Stromal cell of bone marrow (primary cell): ENCODE measurements at regions not wholly inside any gene's neighbourhood (a gene's known extent, or its start where the extent isn't known, plus 50 kb on each side); places are given as distances from the start of the nearest gene placed in this dataset.
A peak's percentile ranks its signal among the peaks of the same experiment; 100 is the strongest.

ENCODE experiments used
- DNase-seq: peaks from one replicate; pipeline ENCODE4 v3.0.0-alpha.2; 2012; ENCODE audit warnings: low read depth

DNA sequence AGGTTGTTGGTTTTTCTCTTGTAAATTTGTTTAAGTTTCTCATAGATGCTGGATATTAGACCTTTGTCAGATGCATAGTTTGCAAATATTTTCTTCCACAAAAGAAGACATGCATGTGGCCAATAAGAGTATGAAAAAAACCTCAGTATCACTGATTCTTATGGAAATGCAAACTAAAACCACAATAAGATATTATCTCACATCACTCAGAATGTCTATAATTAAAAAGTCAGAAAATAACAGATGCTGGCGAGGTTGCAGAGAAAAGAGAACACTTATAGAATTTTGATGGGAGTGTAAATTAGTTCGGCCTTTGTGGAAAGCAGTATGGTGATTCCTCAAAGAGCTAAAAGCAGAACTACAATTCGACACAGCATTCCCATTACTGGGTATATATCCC lies 1355.6 kb downstream of the FAM133A start:
- DNase-seq = no peak

DNA sequence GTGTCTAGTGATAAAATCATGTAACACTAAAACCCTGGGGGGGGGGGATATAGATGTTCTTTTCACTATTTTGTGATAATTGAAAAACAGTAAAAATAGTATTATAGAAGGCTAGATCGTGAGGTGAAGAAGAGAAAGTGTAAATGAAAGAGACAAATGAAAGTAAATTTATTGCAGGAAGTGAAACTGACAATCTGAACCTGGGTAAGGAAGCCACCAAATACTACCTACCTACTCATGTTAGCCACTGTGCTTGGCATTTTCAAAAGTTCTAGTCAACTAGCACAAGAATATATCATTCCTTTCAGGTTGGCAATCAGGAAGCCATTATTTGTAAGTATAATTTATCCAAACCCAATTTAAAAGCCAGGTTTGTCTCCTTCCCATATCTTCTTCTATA lies 1366.1 kb downstream of the FAM133A start:
- no peak for DNase-seq

DNA sequence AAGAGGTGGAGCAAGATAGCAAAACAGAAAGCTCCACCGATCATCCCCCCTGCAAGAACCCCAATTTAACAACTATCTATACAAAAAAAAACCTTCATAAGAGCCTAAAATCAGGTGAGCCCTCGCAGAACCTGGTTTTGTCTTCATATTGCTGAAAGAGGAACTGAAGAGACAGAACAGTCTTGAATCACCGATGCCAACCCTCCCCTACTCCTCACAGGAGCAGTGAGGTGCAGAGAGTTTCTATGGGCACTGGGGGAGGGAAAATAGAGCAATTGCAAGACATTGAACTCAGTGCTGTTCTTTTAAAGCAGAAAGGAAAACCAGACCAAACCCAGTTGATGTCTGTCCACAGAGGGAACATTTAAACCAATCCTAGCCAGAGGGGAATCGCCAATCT lies 1370.3 kb downstream of the FAM133A start:
- no peak for DNase-seq

DNA sequence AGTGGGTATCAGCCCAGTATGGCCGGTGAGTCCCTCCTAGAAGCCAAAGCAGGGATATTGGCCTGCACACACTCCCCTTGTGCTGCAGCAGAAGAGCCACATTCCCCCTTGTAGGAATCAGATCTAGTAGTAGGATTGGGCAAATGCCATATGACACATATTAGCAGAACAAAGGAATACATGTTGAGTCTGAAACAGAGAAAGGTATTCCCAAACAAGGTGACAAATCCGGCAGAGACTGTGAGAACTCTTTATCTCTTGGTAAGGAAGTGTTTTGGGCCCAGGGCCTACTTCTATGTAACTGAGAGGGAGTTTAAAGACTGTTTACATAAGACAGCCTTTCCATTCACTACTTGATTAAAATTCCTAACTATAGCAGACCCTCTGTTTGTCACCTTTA lies 1382.0 kb downstream of the FAM133A start:
- DNase-seq = no peak

DNA sequence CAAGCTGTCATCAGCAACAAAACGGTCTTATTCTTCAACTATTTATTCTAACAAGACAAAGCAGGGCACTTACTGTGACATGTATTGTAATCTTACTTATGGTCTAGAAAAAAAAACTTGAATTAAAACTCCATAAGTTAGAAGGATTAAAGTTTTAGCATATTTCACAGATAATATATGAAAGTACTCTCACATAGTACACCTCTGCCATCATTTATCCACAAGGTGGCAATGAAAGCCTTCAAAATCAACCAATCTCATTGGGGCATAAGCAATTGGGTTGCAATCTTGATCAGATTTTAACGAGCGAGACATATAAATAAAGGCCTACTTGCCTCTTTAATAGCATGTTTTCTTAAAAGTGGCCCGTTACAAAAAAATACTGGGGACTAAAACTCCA lies 1382.9 kb downstream of the FAM133A start:
- DNase-seq = no peak

DNA sequence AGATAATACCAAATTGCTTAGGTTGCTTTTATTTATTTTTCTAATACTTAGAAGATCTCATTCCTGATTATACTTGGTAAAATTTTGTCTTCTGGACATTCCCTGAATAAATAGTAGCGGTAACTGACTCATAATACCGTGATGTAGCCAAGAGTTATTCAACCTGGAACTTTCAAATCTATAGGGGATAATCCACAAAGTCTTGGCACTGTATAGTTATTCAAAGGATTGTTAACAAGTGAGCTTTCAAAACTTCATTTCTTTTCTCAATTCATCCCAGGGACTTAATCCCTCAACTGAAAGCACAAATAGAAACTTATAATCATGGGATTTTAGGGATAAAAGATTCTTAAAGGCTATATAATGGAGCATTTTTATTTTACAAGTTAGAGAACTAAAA lies 1383.3 kb downstream of the FAM133A start:
- peak; percentile 33 for DNase-seq

DNA sequence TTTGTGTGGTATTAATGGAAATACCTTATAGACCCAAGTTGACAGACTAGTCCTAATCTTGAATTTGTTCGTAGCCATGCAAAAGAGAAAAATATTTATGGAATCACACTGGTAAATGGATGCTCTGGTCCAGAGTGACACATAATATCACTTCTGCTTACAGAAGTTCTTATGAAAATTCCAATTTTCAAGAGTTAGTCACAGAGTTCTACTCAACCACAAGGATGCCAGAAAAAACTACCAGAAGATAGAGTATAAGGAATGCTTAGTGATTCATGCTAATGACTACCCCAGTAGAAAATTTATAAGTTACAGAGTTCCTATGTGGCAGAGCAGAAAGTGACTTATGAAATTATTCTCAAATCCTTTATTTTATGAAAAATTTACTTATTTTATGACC lies 1384.8 kb downstream of the FAM133A start:
- peak; percentile 65 for DNase-seq

DNA sequence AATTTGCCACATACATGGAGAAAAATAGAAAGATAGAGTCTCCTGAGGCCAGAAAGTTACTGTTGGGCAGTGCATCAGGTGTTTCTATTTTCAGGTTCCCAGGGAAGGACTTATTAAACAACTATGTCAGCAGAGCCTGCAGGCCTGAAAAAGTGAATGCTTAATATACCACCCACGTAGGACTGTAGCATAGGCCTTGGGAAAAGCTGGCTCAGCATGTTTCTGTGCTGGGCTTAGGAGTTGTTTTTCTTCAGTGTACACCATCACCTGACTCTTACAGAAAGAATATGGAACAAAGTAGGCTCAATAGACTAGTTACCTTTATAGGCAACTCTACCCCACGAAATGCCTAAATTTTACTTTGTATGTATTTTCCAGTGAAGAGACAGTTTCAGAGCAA lies 1385.9 kb downstream of the FAM133A start:
- no peak for DNase-seq

DNA sequence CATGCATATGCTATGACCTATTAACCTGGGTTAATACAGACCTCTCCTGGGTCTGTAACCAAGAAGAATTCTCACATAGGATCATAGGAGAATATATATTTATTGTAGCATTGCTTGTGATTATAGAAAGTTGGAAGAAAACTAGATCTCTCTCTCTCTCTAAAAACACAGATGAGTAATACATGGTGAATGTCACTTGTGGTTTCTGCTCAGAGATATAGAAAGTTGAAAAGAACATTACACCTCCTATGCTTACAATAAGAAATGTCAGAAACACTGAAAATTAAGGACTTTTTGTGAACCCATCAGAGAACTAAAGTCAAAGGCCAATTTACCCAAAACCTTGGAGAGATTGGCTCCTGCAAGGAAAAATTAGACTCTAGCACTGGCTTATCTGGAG lies 1389.5 kb downstream of the FAM133A start:
- DNase-seq = no peak

DNA sequence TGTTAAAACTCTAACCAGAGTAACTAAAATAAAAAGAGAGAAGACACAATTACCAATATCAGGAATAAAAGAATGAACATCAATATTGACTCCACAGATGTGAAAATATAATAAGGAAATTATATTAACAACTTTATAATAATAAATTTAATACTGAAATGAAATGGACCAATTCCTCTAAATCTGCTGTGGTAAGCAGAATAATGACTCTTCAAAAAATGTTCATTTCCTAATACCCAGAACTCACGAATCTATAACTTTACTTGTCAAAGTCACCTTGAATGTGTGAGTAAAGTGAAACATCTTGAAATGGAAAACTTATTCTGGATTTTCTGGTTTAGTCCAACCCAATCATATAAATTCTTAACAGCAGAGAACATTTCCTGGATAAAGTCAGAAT lies 1391.1 kb downstream of the FAM133A start:
- no peak for DNase-seq

DNA sequence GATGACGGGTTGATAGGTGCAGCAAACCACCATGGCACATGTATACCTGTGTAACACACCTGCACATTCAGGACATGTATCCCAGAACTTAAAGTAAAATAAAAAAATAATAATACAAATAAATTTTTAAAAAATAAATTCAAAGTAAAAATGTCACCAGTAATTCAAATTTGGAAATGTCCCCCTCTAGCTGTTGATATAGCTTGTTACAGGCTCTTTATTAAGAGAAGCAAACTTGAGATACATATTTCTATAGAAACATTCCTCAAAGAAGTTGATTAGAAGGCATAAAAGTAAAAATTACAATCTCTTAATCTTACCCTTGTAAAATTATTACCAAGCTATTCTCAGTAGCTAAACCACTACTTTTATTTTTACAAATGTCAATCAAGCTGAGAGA lies 1397.0 kb downstream of the FAM133A start:
- DNase-seq = no peak

DNA sequence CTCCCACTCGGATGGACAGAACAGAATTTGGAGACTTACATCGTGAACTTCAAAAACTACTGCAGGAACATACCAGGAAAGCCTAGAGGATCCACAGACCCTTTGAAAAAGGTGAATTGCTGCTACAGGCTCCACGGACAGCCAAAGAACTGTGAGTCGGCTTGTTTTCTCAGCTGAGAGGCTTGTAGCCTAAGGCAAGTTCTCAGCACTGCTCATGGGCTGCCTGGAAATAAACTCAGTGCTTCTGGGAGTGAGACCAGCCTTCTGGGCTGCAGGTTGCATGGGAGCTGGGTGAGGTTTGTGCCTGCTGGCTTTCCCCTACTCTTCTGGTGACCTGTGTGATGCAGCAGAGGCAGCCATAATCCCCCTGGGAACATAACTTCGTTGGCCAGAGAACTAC lies 1397.6 kb downstream of the FAM133A start:
- no peak for DNase-seq

DNA sequence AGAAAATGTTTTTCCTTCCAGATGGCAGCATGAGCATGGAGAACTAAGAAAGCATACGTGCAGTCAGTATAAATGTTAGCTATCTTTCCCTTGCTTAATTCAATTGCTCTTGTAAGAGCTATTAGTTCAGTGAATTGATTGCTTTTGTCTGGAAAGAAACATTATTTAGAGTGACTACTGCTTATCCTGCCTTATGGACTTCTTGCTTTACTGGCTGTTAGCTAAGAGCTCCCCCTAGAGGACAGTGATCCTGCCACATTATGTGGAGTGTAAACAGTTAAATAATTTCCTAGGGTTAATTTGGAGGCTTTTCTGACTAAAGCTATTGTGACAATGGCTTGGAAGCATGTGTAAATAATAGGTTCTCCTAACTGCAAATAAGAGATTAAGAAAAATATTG lies 1402.4 kb downstream of the FAM133A start:
- no peak for DNase-seq

DNA sequence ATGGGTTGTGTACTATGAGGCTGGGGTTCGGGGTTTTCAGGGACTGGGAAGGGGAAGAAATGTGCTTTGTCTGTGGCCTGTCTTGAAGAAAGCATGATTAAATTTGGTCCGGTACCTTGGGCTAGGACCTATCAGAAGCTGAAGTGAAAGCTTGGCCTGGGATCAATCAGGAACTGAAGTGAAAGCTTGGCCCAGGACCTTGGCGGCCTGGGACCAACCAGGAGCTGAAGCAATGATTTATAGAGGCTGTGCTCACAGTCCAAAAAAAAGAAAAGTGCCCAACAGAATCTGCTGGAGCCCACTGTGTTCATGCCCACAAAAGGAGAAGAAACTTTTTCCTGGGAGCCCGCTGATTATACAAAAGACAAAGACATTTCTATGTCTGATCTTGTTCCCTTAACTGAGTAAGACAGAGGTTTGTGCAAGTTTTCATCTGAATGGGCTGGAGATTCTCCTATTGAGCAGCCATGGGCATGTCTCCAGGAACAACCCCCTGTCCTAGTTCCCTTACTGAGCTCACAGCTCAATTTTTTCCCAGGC lies 1427.9 kb downstream of the FAM133A start:
- no peak for DNase-seq

DNA sequence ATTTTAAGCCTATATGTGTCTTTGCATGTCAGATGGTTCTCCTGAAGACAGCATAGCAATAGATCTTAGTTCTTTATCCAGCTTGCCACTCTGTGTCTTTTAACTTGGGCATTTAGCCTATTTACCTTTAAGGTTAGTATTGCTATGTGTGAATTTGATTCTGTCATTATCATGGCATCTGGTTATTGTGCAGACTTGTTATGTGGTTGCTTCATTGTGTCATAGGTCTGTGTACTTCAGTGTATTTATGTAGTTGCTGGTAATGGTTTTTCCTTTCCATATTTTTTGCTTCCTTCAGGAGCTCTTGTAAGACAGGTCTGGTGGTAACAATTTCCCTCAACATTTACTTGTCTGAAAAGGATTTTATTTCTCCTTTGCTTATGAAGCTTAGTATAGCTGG lies 1443.5 kb downstream of the FAM133A start:
- DNase-seq = no peak

DNA sequence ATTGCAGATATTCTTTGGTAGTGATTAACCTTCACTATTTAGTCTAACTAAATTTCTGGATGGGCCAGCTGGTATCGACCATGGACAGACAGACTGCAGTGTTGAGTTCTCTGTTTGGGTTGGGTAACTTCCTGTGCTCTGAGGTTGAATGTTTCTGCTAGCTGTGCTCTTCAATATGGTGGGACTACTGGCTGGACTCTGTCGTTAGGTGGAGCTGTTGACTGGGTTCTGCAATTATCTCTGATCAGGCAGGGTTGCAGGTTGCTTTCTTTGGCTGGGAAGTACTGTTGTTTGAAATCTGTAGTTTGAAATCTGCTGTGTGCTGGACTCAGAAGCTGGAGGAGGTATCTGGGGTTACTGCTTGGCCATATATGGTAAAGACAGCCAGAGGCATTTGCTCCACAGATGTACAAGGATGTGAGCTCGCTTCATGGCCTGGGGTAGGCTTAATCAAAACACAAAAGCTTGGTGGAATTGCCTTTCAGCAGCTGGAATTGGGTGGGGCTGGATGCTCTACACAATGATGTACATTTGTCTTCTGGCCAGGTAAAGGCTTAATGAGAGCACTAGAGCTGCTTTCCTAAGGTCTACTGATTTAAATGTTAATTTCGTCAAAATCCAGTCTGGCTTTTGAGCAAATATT lies 1472.0 kb downstream of the FAM133A start:
- no peak for DNase-seq

DNA sequence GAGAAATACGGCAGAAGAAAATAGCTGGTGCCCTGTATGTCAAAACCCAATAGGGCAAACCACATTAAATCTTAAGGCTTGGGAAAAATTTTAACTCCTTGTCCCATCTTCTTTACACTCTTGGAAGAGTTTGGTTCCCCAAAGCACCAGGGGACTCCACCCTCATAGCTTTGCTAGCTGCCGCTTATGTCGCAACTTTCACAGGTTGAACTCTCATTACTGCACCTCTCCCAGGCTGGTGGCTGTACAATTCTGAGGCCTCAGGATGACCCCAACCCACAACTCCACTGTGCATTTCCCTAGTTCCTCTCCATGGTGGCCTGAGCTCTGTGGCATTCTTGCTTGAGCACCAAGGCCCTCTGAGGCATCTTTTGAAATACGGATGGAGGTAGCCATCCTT lies 1478.8 kb downstream of the FAM133A start:
- DNase-seq = no peak

DNA sequence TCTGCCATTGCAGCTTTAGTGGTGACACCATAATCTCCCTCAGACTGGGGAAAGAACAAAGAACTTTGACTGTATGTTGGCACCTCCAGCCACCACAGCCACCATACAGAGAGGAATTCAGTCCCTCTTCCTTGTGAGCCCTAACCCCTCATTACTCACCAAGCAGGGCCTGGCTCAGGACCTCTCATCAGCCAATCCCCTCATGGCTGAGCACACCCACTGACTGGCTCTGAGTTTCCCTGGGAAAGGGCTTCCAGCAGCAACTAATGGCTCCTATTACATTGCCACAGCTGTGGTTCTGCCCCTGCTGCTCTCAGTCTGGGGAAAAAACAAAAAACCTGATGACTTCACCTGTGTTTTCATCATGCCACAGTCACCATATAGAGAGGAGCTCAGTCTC lies 1482.6 kb downstream of the FAM133A start:
- no peak for DNase-seq
